ENCODE measurements at regions not wholly inside any gene's neighbourhood (a gene's known extent, or its start where the extent isn't known, plus 50 kb on each side); places are given as distances from the start of the nearest gene placed in this dataset.
A peak's percentile ranks its signal among the peaks of the same experiment; 100 is the strongest.
"Not testable (repeated sequence)": the region's sequence is repeated elsewhere in the genome, so short reads cannot be mapped to it uniquely, and the experiment has no call there.

- no peak for DNase-seq
Observed at GRCh38 chr1:83064589-83065242, 934.2 kb downstream of the TTLL7 start.

GRCh38 chr1:83060651-83061390, 938.1 kb downstream of the TTLL7 start:
- no peak for DNase-seq

GRCh38 chr1:83060221-83060620, 938.7 kb downstream of the TTLL7 start:
- no peak for DNase-seq

- no peak for DNase-seq
Observed at GRCh38 chr1:83058327-83058726, 940.6 kb downstream of the TTLL7 start.

GRCh38 chr1:83055391-83056170, 943.4 kb downstream of the TTLL7 start:
- DNase-seq = no peak

GRCh38 chr1:83053446-83053845, 945.5 kb downstream of the TTLL7 start:
- no peak for DNase-seq

- no peak for DNase-seq
Observed at GRCh38 chr1:83052865-83053264, 946.1 kb downstream of the TTLL7 start.

GRCh38 chr1:83051053-83051452, 947.9 kb downstream of the TTLL7 start:
- not testable (repeated sequence) for DNase-seq

- DNase-seq = no peak
Observed at GRCh38 chr1:83043244-83043643, 955.7 kb downstream of the TTLL7 start.

- DNase-seq = not testable (repeated sequence)
Observed at GRCh38 chr1:83039091-83039490, 959.8 kb downstream of the TTLL7 start.

GRCh38 chr1:83034851-83035250, 964.1 kb downstream of the TTLL7 start:
- DNase-seq = no peak

- DNase-seq = no peak
Observed at GRCh38 chr1:83033682-83034081, 965.2 kb downstream of the TTLL7 start.

GRCh38 chr1:83029916-83030315, 969.0 kb downstream of the TTLL7 start:
- no peak for DNase-seq

GRCh38 chr1:83029050-83029449, 969.9 kb downstream of the TTLL7 start:
- no peak for DNase-seq

- no peak for DNase-seq
Observed at GRCh38 chr1:83028467-83028866, 970.5 kb downstream of the TTLL7 start.

GRCh38 chr1:83027511-83027910, 971.4 kb downstream of the TTLL7 start:
- peak; percentile 47 for DNase-seq

GRCh38 chr1:83026745-83027144, 972.2 kb downstream of the TTLL7 start:
- DNase-seq = no peak

GRCh38 chr1:83024251-83024767, 974.6 kb downstream of the TTLL7 start:
- DNase-seq = no peak

GRCh38 chr1:83023212-83023611, 975.7 kb downstream of the TTLL7 start:
- DNase-seq = no peak

GRCh38 chr1:83022206-83022605, 976.7 kb downstream of the TTLL7 start:
- DNase-seq = no peak

GRCh38 chr1:83017701-83018100, 981.2 kb downstream of the TTLL7 start:
- no peak for DNase-seq

GRCh38 chr1:83017276-83017675, 981.7 kb downstream of the TTLL7 start:
- DNase-seq = no peak

- DNase-seq = no peak
Observed at GRCh38 chr1:83016354-83016849, 982.5 kb downstream of the TTLL7 start.

Data from NCI-H1105 treated with DMSO at 0.1 percent for 48 hours (cell line).